ENCODE measurements at regions not wholly inside any gene's neighbourhood (a gene's known extent, or its start where the extent isn't known, plus 50 kb on each side); places are given as distances from the start of the nearest gene placed in this dataset.

GRCh38 chr17:16888413-16889087 lies 83.4 kb downstream of the TNFRSF13B start:
- TF ChIP-seq CTCF (IDR thresholded peaks at IDR 0.05): no peak
- no peak for TF ChIP-seq POLR2A (IDR thresholded peaks at IDR 0.05)

Data from upper lobe of left lung (tissue), 4 donors.